HepG2 (cell line): ENCODE measurements at regions not wholly inside any gene's neighbourhood (a gene's known extent, or its start where the extent isn't known, plus 50 kb on each side); places are given as distances from the start of the nearest gene placed in this dataset.

ENCODE experiments used
- ATAC-seq: fragments of 200-7000 bp; cut with Tn5 transposase; 3 replicates; pipeline ENCODE4 v1.9.1; 2020; ENCODE audit warnings: mild to moderate bottlenecking, moderate library complexity
- BruUV-seq: library from RNA; stranded (reverse); fragments of 400-500 nt; replicated peaks from 2 replicates; lab custom pipeline; 2021; lab: Mats Ljungman, UMichigan
- CTCF ChIA-PET: fragments of 300-600 bp; formaldehyde crosslinking; extraction: SDS; loops from one replicate; lab custom pipeline; 2021; ENCODE audit warnings: low total read pairs, inconsistent platforms, low intra/inter-chr PET ratio; lab: Yijun Ruan, JAX
- POLR2A ChIA-PET: fragments of 350-600 bp; sonication (Branson Sonifier 250); formaldehyde crosslinking; loops from one replicate; lab custom pipeline; 2020; ENCODE audit warnings: antibody characterized with exemption, inconsistent platforms; lab: Yijun Ruan, JAX
- DNase-seq: peaks from one replicate; pipeline ENCODE4 v3.0.0-alpha.2; 2015; ENCODE audit warnings: low spot score
- FAIRE-seq: peaks from 3 replicates; lab custom pipeline; 2011; peaks lifted over from hg19 to GRCh38; lab: Jason Lieb, UNC
- H2AFZ ChIP-seq: one replicate; pipeline ENCODE4 v1.6.1; 2011; ENCODE audit warnings: low read length, inconsistent platforms
- H3K27ac ChIP-seq: fragments of 300-600 bp; 3 replicates; pipeline ENCODE4 v1.8.0; 2011; ENCODE audit warnings: mixed run types, mild to moderate bottlenecking, mixed read lengths, low read length, inconsistent platforms; ENCODE audit not compliant: insufficient read depth; ENCODE audit errors: extremely low read length
- H3K27me3 ChIP-seq, 2 experiments: fragments of 200-600 bp in 1 of 2; 2 replicates in 1 of 2; 3 replicates in 1 of 2; pipeline versions ENCODE4 v1.6.0 to v1.8.0; 2011; ENCODE audit warnings: low read length in 2 of 2, mild to moderate bottlenecking in 2 of 2, moderate library complexity in 2 of 2, inconsistent platforms in 1 of 2; ENCODE audit not compliant: insufficient read depth in 2 of 2, control insufficient read depth in 1 of 2
- H3K36me3 ChIP-seq, 2 experiments: fragments of 200-600 bp in 1 of 2; replicated peaks in 1 of 2; 2 replicates in 1 of 2; 3 replicates in 1 of 2; pipeline versions ENCODE4 v1.5.1 to v1.8.0; 2011; ENCODE audit warnings: low read length in 2 of 2, inconsistent platforms in 1 of 2; ENCODE audit not compliant: insufficient read depth in 2 of 2, control insufficient read depth in 1 of 2
- H3K4me1 ChIP-seq: 2 replicates; pipeline ENCODE4 v1.5.1; 2012; ENCODE audit warnings: low read length, inconsistent platforms; ENCODE audit not compliant: insufficient read depth
- H3K4me2 ChIP-seq: 2 replicates; pipeline ENCODE4 v1.6.0; 2011; ENCODE audit warnings: low read depth, low read length, inconsistent platforms
- H3K4me3 ChIP-seq, 3 experiments: fragments of 200-600 bp in 1 of 3; sonication (generic), shearing (Covaris generic) in 1 of 3; replicated peaks in 1 of 3; 2 replicates each; pipeline ENCODE4 v1.5.1; 2011 to 2016; ENCODE audit warnings: low read length in 3 of 3, inconsistent platforms in 2 of 3, low read depth in 2 of 3, mild to moderate bottlenecking in 2 of 3, control low read depth in 1 of 3, mixed read lengths in 1 of 3; ENCODE audit not compliant: insufficient read depth in 1 of 3
- H3K79me2 ChIP-seq: one replicate; pipeline ENCODE4 v1.6.1; 2011; ENCODE audit warnings: low read length, inconsistent platforms; ENCODE audit not compliant: insufficient read depth
- H3K9ac ChIP-seq: 2 replicates; pipeline ENCODE4 v1.6.0; 2011; ENCODE audit warnings: mild to moderate bottlenecking, low read depth, low read length, inconsistent platforms; ENCODE audit not compliant: insufficient read depth
- H3K9me3 ChIP-seq: 2 replicates; pipeline ENCODE4 v1.5.1; 2012; ENCODE audit warnings: mild to moderate bottlenecking, low read length
- H4K20me1 ChIP-seq: 2 replicates; pipeline ENCODE4 v1.6.0; 2011; ENCODE audit warnings: inconsistent platforms, mild to moderate bottlenecking, low read length, moderate library complexity; ENCODE audit not compliant: insufficient read depth
- GABPA ChIP-seq, 2 experiments: IDR thresholded peaks; 2 replicates each; pipeline ENCODE4 v1.6.1; 2011 to 2016; ENCODE audit warnings: low read depth in 2 of 2, low read length in 1 of 2, missing biosample characterization in 1 of 2, missing genetic modification characterization in 1 of 2
- MXD3 ChIP-seq: IDR thresholded peaks from 2 replicates; pipeline ENCODE4 v1.6.1; 2016; ENCODE audit warnings: mild to moderate bottlenecking, missing biosample characterization, missing genetic modification reagents
- TRAFD1 ChIP-seq: sonication (generic); formaldehyde crosslinking; IDR thresholded peaks from 2 replicates; pipeline ENCODE4 v1.5.1; 2020; ENCODE audit warnings: missing genetic modification reagents, mild to moderate bottlenecking, borderline replicate concordance
- ZBTB40 ChIP-seq, 2 experiments: fragments of 450-650 bp in 1 of 2; sonication (generic) in 1 of 2; formaldehyde crosslinking in 1 of 2; IDR thresholded peaks; 2 replicates each; pipeline versions ENCODE4 v1.6.1 to v1.8.0; 2016 to 2022; ENCODE audit warnings: antibody characterized with exemption in 1 of 2, mild to moderate bottlenecking in 1 of 2, missing genetic modification reagents in 1 of 2
- ZNF160 ChIP-seq: sonication (generic); formaldehyde crosslinking; IDR thresholded peaks from 2 replicates; pipeline ENCODE4 v1.8.0; 2022; ENCODE audit warnings: mild to moderate bottlenecking, inconsistent platforms, missing genetic modification reagents
- in situ Hi-C: cut with HindIII; loops from 2 replicates; pipeline ENCODE4 v1.10.0; 2017; ENCODE audit warnings: low pct_unique_long_range_greater_than_20kb; ENCODE audit not compliant: extremely low pct_ligation_motif_present
- intact Hi-C: fragments of 100-400 bp; cut with micrococcal nuclease; formaldehyde crosslinking; loops from one replicate; pipeline ENCODE4 v1.10.0; 2022; ENCODE audit not compliant: unreplicated experiment

- H3K27ac ChIP-seq: no peak overlapping the region
- no peaks in the 10 kb centered on the region; a peak in 1 of 5 replicates for H3K27me3 ChIP-seq
- no peaks in the 10 kb centered on the region for H3K79me2 ChIP-seq
- no peak for TF ChIP-seq GABPA (IDR thresholded peaks at IDR 0.05; ENCODE audit: low read depth, low read length)
- TF ChIP-seq GABPA (CRISPR knock-in tag; IDR thresholded peaks at IDR 0.05; ENCODE audit: low read depth): no peak
- TF ChIP-seq TRAFD1 (CRISPR knock-in tag): no peak
- no peak for TF ChIP-seq ZNF160 (CRISPR knock-in tag)
- no peak for TF ChIP-seq ZBTB40 (IDR thresholded peaks at IDR 0.05)
- no peak for TF ChIP-seq ZBTB40 (CRISPR knock-in tag; IDR thresholded peaks at IDR 0.05)
- no peak for TF ChIP-seq MXD3 (CRISPR knock-in tag)
- TF ChIP-seq, all 625 proteins: peak for 0
- no peaks in the 10 kb centered on the region for H3K4me1 ChIP-seq
- no TSS peak for BruUV-seq
- H3K4me3 ChIP-seq: no peak overlapping the region
- intact Hi-C loops: no loop called here
- no peak overlapping the region for H2AFZ ChIP-seq
- no peaks in the 10 kb centered on the region; the same call in 1 of the 2 replicates for H4K20me1 ChIP-seq
- ATAC-seq (no peak), DNase-seq (no peak), FAIRE-seq (no peak)
- no peak overlapping the region for H3K4me2 ChIP-seq
- ChIA-PET POLR2A (no interaction called here), CTCF (no interaction called here)
- in situ Hi-C loops: no loop called here
- H3K9ac ChIP-seq: no peak overlapping the region
- no peaks in the 10 kb centered on the region for H3K36me3 ChIP-seq
- H3K9me3 ChIP-seq: no peaks in the 10 kb centered on the region
These were observed 164.5 kb downstream of the TMEM38B start for GRCh38 chr9:105858877-105859276.
